Stimulated activated CD4-positive, alpha-beta T cell treated with anti-CD3 and anti-CD28 coated beads, Interleukin-15, amount 100 ng/mL, for 48 hours (primary cell): ENCODE measurements at regions not wholly inside any gene's neighbourhood (a gene's known extent, or its start where the extent isn't known, plus 50 kb on each side); places are given as distances from the start of the nearest gene placed in this dataset.

Experiments
- DNase-seq, 2 donors: peaks; one replicate each; pipeline ENCODE4 v3.0.0-alpha.2; 2020; ENCODE audit warnings: low read depth in 2 of 2

DNA sequence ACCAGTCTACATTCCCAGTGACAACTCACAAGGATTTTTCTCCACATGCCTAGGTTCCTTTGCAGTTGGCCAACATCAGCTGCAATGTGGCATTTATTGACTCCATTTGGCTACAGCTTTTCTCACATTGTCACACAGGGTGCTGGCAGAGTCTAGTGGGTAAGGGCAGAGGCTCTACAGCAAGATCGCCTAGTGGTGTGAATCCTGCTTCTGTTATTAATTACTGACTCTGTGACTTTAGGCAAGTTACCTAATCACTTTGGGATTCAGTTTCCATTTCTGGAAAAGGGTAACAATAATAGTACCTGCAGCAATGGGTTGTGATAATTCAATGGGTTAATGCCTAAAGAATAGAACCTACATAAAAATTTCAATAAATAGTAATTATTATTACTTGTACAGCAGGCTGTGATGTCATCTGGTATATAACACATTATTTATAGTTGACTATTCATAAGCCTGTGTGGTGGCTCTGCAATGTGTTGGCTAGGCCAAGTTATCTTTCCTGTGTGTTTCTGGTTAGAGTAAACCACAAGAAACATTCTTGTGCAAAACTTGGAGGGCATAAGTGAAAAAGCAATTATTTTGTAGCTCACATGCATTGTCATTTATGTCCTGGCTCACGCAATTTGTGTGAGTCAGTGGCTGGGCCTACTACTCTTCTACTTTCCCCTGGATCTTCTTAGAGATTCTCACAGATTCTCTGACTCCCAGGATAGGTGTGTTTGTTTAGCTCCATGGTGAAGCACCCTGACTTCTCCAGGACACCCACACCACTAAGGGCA lies 59.5 kb downstream of the PTGS2 start:
- no peak for DNase-seq

DNA sequence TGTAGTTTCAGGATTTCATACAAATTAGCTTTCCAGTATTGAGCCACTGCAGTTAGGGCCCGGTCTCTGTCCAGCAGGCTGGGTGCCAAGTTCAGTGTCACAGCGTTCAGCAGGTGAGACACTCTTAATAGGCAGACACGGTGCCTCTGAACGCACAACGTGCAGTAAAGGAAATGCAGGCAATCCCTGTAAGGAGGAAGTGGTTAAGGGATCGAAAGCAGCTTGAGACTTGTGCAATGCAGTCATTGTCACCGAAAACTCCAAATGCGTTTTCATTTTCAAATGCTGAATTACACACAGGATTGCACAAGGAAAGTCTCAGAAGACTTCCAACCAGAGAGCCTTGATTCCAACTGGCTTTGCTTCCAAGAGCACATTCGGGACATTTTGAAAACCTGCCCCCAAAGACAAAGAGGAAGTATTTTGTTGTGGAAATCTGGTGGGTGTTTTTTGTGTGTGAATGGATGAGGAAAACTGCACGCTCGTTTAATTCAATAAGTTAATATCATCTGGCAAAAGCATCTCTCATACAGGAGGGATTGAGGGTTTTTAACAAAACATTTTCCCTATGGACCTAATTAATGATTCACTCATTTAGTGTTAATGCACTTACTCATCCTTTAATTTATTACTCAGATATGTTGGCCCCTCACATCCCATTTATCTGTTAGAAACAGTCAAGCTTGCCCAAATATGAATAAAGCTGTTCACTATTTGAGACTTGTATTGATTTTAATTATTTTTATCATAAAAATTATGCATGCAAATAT lies 61.6 kb downstream of the PTGS2 start:
- DNase-seq, result peak; percentile 19 to 30

DNA sequence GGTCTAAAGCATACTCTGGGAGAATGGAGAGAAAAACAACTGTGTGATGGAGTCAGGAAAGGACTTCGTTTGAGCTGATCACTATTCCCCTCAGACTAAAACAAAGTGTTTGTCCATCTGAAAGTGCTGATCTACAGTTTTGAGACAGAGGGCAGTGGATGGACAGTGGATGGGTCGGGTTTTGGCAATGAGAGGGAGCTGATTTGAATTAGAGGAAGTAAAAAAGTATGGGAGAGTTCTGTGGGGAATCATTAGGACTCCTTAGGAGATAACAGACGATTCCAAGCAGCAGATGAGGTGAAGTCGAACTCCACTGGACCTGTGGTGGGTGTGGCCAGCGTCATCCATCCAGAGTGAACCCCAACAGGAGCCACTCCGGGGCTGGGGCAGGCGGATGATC lies 62.3 kb downstream of the PTGS2 start:
- no peak for DNase-seq

DNA sequence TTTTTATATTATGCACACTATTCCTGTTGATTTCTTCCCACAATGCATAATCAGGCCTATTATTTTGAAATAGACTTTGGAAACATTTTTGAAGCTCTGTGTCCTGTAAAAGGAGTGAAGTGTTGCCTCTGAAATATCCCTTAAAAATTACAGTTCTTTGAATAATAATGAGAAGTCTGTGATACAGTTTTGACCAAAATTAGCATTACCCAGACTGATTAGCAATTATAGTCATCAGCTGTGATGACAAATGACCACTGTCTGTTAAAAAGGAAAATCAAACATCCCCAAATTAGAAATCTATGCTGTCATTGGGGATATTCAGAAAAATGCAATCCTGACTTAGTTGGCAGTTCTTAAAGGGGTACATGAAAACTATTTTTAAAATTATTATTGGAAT lies 63.7 kb downstream of the PTGS2 start:
- DNase-seq, result no peak

DNA sequence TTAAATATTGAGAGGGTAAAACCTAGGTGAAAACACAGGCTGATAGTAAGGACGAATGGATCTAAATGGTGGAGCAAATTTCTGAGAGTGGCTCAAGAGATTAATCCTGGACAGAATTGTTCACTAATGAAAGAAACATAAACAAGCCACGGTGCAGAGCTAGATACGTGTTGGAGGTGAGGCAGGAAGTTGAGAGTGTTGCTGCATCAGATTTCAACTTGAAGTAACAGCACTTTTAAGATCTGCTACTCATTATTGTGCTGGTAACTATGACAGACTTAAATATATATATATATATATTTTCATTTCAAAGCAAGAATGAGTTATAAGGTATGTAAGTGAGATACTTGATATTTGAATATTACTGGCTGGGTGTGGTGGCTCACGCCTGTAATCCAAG lies 64.9 kb downstream of the PTGS2 start:
- no peak for DNase-seq

DNA sequence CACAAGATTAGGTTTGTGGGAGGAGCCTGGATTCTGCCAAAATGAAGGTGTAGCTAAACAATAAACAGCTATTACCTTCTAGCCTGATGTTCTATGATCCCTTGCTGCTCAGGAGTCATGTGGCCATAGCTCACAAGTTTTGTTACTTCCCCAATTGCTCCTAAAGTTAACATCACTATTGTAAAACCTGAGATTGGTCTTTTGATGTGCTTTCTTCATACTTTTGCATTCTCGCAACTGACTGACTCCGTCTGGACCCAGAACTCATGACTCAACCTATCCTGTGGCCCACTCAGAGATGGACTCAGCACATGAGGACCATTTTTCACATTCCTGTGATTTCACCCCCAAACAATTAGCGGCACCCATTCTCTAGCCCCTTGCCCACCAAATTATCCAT lies 69.1 kb downstream of the PTGS2 start:
- no peak for DNase-seq

DNA sequence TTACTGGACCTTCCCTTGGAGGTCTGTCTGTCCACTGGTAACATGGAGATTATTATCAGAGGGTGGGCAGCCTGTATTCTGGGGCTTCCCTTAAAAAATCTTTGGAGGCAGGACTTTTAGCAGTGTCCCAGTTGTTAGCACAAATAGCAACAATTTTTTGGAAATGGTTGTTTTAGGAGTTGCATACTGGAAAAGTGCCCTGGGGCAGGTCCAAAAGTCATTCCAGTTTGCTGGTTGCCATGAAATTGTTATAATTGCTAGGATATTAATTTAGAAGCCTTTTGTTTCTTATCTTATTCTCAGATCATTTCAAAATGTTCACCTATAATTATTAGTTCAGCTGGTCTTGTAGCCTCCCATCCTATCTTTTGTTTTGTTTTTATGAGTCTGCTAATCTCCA lies 71.0 kb downstream of the PTGS2 start:
- no peak for DNase-seq

DNA sequence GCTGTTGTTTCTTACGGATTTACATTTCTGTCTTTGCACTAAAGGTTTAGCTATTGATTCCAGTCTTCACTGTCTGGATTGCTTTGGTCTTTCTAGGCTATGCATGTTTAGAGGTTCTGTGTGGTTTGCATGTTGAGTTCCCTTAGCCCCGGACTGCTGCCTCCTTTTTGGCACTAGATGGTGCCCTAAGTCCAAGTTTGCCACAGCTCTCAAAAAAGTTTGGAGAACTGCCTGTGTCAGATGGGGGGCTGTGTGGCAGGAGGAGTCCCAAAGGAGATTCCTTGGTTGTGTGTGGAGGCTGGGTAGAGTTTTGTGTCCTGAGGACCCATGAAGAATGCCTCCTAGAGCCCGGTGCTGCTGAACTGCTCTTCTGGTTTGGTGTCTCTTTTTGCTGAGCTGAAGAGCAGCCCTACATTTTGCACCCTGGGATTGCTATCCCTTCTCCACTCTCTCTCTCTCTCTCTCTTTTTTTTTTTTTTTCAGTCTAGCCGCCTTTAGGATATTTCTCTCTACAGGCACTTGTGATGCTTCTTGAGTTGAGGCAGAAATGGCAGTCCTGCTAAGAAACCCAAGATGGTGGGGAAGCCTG lies 74.4 kb downstream of the PTGS2 start:
- DNase-seq, result peak in 1 of 2 donors; percentile 12

DNA sequence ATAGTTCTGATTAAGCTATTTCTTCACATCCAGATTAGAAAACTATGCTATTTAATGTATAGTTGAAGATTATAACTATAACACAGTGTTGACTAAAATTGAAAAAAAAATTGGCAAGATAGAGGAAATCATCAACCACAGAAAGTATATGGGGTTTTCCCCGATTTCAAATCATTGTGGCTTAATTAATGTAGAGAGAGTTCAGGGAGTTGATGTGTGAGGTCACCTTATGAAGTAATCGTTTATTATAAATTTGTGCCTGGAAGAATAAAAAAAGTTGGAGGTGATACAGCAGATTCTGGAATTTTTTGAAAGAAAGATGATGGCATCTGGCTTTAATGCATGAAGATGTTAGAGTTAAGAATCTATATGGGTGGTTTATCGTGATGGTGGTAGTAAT lies 84.3 kb downstream of the PTGS2 start:
- no peak for DNase-seq

DNA sequence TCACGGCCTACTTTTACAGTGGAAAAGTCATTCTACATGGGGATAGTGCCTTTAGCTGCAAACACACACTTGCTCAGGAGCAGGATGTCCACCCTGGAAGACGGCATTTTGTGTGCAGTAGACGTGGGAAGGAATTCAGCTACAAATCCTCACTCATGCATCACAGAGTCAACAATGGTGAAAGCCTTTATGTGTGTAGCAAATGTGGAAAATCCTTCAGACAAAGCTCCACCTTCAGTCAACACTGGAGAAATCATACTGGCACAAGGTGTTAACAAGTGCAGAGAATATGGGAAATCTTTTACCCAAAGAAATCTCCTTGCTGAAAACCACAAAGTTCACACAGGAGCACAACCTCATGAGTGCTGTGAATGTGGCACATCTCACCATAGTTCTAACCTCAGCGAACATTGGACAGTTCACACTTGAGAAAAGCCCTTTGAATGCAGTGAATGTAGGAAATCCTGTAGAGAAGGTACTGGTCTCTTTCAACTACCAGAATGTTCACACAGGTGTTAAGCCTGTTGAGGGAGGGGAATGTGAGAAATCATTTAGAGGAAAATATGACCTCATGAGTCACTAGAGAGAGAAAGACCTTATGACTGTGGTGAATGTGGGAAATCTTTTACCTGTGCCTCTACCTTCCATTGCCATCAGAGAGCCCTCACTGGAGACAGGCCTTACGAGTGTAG lies 101.8 kb downstream of the PTGS2 start:
- DNase-seq, result no peak

DNA sequence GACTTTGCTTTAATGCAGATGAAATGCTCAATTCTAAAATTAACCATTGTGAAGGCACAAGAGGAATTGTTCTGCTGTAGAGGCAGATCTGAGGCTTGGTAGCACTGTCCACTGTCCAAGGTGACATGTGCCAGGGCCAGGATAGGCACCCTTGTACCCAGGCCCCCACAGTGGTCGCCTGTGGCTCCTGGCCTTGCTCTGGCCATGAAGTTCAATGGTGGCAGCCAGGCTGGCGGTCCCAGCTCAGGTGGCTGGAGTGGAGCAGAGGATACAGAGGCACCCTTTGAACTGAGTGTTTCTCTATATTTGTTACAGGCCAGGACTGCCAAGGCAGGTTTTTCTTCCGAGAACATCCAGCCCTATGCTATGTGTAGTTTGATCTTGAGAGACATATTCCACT lies 102.6 kb downstream of the PTGS2 start:
- DNase-seq, result no peak

DNA sequence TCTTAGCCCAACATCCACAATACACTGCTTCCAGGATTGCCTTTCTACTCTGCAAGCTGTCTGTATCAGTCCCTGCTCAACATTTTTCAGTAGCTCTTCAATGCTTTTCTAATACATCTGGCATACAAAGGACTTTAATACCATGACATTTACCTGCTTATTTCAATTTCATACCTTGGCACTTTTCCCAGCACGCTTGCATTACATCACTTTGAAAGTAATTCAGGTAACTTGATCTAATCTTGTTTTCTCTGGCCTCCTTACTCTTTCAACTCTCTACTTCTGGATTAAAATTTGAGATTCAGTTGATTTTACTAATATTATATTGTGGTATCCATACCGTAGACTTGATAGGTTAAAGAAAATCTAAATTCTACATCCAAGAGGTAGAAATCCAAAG lies 103.0 kb downstream of the PTGS2 start:
- DNase-seq, result no peak

DNA sequence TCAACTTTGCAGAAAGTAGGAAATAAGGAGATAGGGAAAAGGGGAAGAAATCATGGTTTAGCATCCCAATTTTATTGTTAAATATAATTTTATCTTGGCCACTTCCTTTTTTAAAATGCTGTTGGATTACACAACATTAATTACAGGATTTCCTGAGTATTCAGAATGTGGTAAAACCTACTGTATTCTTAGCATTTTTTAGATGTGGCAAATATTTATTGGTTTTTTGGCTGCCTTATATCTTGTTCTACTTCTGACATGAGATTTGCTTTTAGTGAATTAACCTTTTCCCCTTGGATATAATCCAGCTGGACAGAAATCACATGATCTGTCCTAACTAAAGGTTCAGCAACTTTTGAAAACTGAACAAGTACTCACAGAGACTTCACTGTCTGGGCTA lies 104.9 kb downstream of the PTGS2 start:
- no peak for DNase-seq

DNA sequence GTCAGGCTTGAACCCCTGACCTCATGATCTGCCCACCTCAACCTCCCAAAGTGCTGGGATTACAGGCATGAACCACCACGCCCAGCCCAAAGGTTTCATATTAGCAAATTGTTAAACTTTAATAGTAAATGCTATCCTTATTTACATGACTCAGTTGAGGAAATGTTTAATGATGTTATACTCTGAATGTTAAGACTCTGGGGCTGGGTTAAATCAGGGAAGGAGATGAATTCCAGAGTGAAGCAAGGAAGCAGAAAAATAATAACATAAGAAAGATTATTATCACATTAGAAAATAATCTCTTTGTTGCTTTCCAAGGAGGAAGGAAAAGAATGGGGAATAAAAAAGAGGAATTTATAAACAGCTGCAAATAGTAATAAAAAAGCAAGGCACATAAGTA lies 105.3 kb downstream of the PTGS2 start:
- no peak for DNase-seq

DNA sequence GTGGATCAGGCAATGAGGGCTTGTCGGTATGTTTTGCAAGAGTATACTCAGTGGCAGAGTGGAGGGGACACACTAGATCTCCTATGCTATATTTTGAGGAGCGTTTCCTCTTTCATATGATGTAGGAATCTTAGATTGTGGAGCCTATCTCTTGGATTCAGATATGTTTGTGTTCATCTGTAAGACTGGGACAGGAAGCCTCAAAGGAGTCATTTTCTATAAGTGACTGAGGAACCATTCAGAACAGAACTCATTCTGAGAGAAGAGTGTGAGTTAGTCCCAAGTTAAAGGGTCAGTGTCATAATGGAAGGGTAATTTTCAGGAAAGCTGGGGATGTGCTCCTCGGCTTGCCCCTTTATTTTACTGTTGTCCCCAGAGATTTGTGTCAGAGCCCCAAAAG lies 107.7 kb downstream of the PTGS2 start:
- no peak for DNase-seq

DNA sequence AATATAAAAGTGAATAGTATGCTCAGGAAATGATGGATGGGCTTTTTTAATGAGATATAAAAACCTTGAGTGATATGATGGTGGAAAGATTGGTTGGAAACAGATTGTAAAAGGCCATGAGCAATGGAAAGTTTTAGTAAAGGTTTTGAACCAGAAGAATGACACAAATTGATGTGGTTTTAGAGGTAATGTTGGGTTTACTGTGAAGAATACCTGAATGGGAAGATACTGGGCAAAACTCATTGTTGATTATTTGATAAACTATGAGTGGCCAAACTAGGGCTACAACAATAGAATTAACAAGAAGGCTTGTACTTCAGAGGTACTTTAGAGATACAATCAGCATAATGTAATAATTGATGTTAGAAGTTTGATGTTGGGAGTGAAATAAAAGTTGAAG lies 108.5 kb downstream of the PTGS2 start:
- DNase-seq, result no peak

DNA sequence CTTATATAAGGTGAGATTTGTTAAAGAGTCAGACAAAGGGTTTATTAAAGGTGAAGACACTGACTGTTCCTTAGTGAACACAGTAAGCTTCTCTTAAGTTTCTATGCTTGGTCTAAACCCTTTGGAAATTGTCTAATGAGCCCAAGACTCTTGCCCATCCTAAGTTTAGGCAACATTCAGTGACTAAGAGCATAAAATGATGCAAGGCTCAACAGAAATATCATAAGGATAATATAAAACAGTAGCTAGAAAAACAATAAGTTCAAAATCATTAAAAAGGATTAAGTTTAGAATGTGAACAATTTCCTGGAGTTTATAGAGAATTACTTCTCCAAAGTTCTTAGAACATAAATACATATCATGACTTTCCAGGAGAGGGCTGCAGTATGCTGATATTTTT lies 108.9 kb upstream of the PDC start:
- DNase-seq, result no peak

DNA sequence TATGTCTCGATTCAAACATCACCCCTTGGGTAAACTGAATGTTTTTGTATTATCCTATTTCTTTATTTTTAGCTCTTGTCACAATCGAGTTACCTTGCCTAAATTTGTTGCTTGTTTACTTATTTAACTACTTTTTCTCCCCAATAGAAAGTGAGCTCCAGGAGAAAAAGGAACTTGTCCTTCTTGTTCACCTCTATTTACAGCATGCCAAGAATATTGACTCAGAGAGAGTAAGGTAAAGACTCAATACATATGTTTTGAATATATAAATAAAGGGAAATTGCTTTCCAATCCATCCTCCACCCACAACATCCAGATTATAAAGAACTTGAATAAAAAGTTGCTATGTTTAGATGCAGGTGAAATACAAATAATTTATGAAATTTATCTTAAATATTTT lies 107.3 kb upstream of the PDC start:
- DNase-seq, result no peak

DNA sequence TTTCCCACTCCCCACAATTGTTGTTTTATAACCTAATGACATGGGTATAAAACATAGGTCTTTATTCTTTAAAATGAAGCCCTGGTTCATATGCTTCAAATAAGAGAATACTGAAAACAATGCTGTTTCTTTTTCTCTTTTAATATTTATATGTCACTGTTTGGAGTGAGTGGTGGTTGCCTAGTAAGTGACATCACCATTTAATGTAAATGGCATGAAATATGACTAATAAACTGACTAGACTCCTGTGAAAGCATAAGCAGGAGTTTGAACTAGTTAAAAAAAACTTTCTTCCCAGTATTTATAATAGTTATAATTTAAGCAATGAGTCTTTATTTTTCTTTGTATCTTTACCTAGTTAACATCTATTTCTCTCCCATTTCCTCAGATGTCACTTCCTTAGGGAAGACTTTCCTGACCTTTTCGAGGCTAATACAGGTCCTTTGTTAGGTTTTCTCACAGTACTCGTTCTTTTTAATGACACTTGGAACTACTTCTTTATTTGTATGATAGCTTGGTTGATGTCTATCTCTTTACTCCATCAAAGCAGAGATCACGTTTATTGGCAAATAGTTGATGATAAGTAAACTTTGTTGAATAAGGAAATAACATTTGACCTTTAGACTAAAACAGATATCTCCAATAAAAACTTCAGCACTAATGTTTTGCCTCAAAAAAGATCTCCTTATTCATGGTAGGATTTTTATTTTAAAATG lies 105.4 kb upstream of the PDC start:
- DNase-seq, result no peak

DNA sequence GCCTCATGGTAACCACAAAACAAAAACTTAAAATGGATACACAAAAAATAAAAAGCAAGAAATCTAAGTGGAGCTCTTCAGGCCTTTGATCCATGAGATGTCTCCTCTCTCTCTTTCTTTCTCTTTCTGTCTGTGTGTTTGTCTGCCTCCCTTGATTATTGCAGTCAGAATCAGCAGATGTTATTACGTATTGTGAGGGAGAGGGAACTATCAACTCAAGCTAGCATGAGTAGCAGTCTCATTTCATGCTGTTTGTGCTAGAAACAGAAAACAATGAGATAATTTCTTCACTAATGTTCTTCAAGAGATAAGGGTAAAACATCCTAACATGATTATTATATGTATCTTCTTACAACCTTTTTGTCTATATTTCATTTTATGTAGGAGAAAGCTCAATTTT lies 103.7 kb upstream of the PDC start:
- DNase-seq, result no peak

DNA sequence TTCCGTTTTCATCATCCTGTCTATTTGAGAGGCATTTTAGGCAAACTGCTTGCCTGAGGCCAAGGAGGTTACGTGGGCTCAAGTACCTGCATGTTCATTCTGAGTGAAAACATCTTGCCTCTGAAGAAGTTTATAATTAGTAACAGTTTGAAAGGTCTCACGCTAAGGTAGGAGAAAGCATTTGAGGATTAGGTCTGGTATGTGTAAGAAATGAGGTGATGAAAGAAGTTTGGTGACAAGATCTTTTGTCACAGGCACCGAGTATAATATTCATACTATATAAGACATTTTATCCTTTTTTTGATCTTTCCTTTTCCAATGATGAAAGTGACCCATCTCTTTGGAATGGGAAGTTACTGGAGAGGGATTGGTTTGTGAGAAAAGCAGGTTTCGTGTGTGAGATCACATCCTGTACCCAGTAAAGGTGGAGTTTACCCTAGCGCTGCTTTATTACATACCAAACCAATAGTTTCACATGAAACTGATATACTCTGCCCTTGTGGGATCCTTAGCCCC lies 98.7 kb upstream of the PDC start:
- DNase-seq, result no peak
